DND-41 (cell line): ENCODE measurements at regions not wholly inside any gene's neighbourhood (a gene's known extent, or its start where the extent isn't known, plus 50 kb on each side); places are given as distances from the start of the nearest gene placed in this dataset.

Source experiments
- CTCF ChIP-seq: IDR thresholded peaks from 2 replicates; pipeline ENCODE4 v1.5.1; 2012; ENCODE audit warnings: borderline replicate concordance, low read length, moderate library complexity, mild to moderate bottlenecking; ENCODE audit not compliant: poor library complexity, severe bottlenecking; ENCODE audit errors: extremely low read depth
- EZH2 ChIP-seq: IDR thresholded peaks from 3 replicates; pipeline ENCODE4 v1.6.1; 2012; ENCODE audit warnings: borderline replicate concordance, low read depth, mild to moderate bottlenecking, moderate library complexity, low read length, inconsistent platforms; ENCODE audit not compliant: severe bottlenecking

GRCh38 chr3:75192146-75192616 lies 471.9 kb upstream of the FRG2C start:
- TF ChIP-seq CTCF = peak; percentile 84
- no peak for TF ChIP-seq EZH2
